ENCODE measurements at regions not wholly inside any gene's neighbourhood (a gene's known extent, or its start where the extent isn't known, plus 50 kb on each side); places are given as distances from the start of the nearest gene placed in this dataset.
A peak's percentile ranks its signal among the peaks of the same experiment; 100 is the strongest.

- no peak for DNase-seq (ENCODE audit: extremely low read depth, insufficient read length)
- Histone ChIP-seq H3K4me3 (replicated peaks; ENCODE audit: low read depth, low read length) (no peak overlapping the region), H3K36me3 (ENCODE audit: control insufficient read depth, insufficient read depth, low read length) (no peaks in the 10 kb centered on the region), H3K27me3 (replicated peaks; ENCODE audit: control insufficient read depth, insufficient read depth, low read length) (no peaks in the 10 kb centered on the region)
- TF ChIP-seq CTCF (IDR thresholded peaks at IDR 0.05; ENCODE audit: insufficient read depth, low read length, poor library complexity, severe bottlenecking), result peak; percentile 87
Measured at GRCh38 chr14:24710403-24711112, 76.6 kb upstream of the GZMB start.

- no peak for TF ChIP-seq CTCF (IDR thresholded peaks at IDR 0.05; ENCODE audit: insufficient read depth, low read length, poor library complexity, severe bottlenecking)
- H3K36me3 ChIP-seq (ENCODE audit: control insufficient read depth, insufficient read depth, low read length), result no peaks in the 10 kb centered on the region
- H3K4me3 ChIP-seq (replicated peaks; ENCODE audit: low read depth, low read length), result no peak overlapping the region
- DNase-seq (ENCODE audit: extremely low read depth, insufficient read length), result no peak
- no peaks in the 10 kb centered on the region for H3K27me3 ChIP-seq (replicated peaks; ENCODE audit: control insufficient read depth, insufficient read depth, low read length)
Measured at GRCh38 chr14:24708684-24709083, 74.7 kb upstream of the GZMB start.

- DNase-seq (ENCODE audit: extremely low read depth, insufficient read length), result no peak
- no peak for TF ChIP-seq CTCF (IDR thresholded peaks at IDR 0.05; ENCODE audit: insufficient read depth, low read length, poor library complexity, severe bottlenecking)
- Histone ChIP-seq H3K36me3 (ENCODE audit: control insufficient read depth, insufficient read depth, low read length) (no peaks in the 10 kb centered on the region), H3K27me3 (replicated peaks; ENCODE audit: control insufficient read depth, insufficient read depth, low read length) (no peaks in the 10 kb centered on the region), H3K4me3 (replicated peaks; ENCODE audit: low read depth, low read length) (no peak overlapping the region)
Measured at GRCh38 chr14:24706351-24706750, 72.4 kb upstream of the GZMB start.

GRCh38 chr14:24705840-24706239 is 71.8 kb upstream of the GZMB start:
- TF ChIP-seq CTCF (IDR thresholded peaks at IDR 0.05; ENCODE audit: insufficient read depth, low read length, poor library complexity, severe bottlenecking), result no peak
- H3K36me3 ChIP-seq (ENCODE audit: control insufficient read depth, insufficient read depth, low read length), result no peaks in the 10 kb centered on the region
- H3K27me3 ChIP-seq (replicated peaks; ENCODE audit: control insufficient read depth, insufficient read depth, low read length), result no peaks in the 10 kb centered on the region
- peak; percentile 37 for DNase-seq (ENCODE audit: extremely low read depth, insufficient read length)
- H3K4me3 ChIP-seq (replicated peaks; ENCODE audit: low read depth, low read length), result no peak overlapping the region

- Histone ChIP-seq H3K36me3 (ENCODE audit: control insufficient read depth, insufficient read depth, low read length) (no peaks in the 10 kb centered on the region), H3K4me3 (replicated peaks; ENCODE audit: low read depth, low read length) (no peak overlapping the region), H3K27me3 (replicated peaks; ENCODE audit: control insufficient read depth, insufficient read depth, low read length) (no peaks in the 10 kb centered on the region)
- TF ChIP-seq CTCF (IDR thresholded peaks at IDR 0.05; ENCODE audit: insufficient read depth, low read length, poor library complexity, severe bottlenecking), result no peak
- no peak for DNase-seq (ENCODE audit: extremely low read depth, insufficient read length)
Measured at GRCh38 chr14:24701062-24701461, 67.1 kb upstream of the GZMB start.

GRCh38 chr14:24700511-24700910 is 66.5 kb upstream of the GZMB start:
- H3K27me3 ChIP-seq (replicated peaks; ENCODE audit: control insufficient read depth, insufficient read depth, low read length), result no peaks in the 10 kb centered on the region
- DNase-seq (ENCODE audit: extremely low read depth, insufficient read length), result no peak
- TF ChIP-seq CTCF (IDR thresholded peaks at IDR 0.05; ENCODE audit: insufficient read depth, low read length, poor library complexity, severe bottlenecking), result no peak
- no peak overlapping the region for H3K4me3 ChIP-seq (replicated peaks; ENCODE audit: low read depth, low read length)
- H3K36me3 ChIP-seq (ENCODE audit: control insufficient read depth, insufficient read depth, low read length), result no peaks in the 10 kb centered on the region
